ENCODE measurements at regions not wholly inside any gene's neighbourhood (a gene's known extent, or its start where the extent isn't known, plus 50 kb on each side); places are given as distances from the start of the nearest gene placed in this dataset.

GRCh38 chr4:45647823-45648222, 476.0 kb downstream of the GABRG1 start:
- no peak for TF ChIP-seq EP300 (IDR thresholded peaks at IDR 0.05)
- TF ChIP-seq CTCF (IDR thresholded peaks at IDR 0.05): no peak
- no peak for TF ChIP-seq POLR2A (IDR thresholded peaks at IDR 0.05)
- intact Hi-C loops (cut with DNase I): no loop called here
- Histone ChIP-seq H3K27me3 (no peaks in the 10 kb centered on the region), H3K27ac (no peak overlapping the region), H3K4me1 (ENCODE audit: insufficient read depth) (no peaks in the 10 kb centered on the region), H3K36me3 (no peaks in the 10 kb centered on the region), H3K9me3 (no peaks in the 10 kb centered on the region), H3K4me3 (no peak overlapping the region)
- no peak for DNase-seq

DNA sequence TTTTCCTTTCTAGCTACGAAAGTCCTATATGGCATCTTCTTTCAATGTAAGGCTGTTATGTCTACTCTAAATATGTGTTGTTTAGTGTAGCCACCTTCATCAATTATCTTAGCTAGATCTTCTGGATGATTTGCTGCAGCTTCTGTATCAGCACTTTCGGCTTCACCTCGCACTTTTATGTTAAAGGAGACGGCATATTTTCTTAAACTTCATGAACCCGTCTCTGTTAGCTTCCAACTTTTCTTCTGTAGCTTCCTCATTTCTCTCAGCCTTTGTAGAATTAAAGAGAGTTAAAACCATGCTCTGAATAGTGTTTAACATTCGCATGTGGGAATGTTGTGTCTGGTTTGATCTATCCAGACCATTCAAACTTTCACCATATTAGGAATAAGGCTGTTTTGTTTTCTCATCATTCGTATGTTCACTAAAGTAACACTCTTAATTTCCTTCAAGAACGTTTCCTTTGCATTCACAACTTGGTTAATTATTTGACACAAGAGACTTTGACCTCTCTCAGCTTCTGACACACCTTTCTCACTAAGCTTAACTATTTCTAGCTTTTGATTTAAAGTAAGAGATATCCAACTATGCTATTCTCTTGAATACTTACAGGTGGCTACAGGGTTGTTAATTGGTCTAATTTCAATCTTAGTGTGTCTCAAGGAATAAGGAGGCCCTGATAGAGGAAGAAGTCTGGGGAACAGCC, 476.8 kb downstream of the GABRG1 start:
- H3K27ac ChIP-seq: no peak overlapping the region
- H3K4me1 ChIP-seq (ENCODE audit: insufficient read depth): no peaks in the 10 kb centered on the region
- DNase-seq: no peak
- no peaks in the 10 kb centered on the region for H3K27me3 ChIP-seq
- no peaks in the 10 kb centered on the region for H3K9me3 ChIP-seq
- intact Hi-C loops (cut with DNase I): no loop called here
- no peaks in the 10 kb centered on the region for H3K36me3 ChIP-seq
- TF ChIP-seq CTCF (IDR thresholded peaks at IDR 0.05) (no peak), EP300 (IDR thresholded peaks at IDR 0.05) (no peak), POLR2A (IDR thresholded peaks at IDR 0.05) (no peak)
- H3K4me3 ChIP-seq: no peak overlapping the region
- WGBS, 3 donors: 75 to 86% (median 83%) methylated on average over 8 of the region's 8 CpGs

DNA sequence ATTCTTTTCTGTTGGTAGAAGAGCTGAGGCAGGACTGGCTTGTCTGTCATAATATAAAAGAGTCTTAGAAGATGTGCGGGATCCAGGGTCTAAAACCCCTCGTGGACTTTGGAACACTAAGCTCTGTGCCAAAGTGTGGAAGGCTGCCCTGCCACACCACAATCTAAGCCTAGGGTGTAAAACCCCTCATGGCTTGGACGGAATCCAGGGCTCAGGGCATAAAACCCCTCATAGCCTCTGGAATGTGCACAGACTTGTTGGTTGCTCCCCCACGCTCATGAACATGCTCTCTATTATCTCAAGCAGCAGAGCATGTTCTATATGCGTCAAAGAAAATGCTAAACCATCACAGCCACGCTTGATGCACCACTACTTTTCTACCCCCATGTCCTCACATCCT, 483.6 kb downstream of the GABRG1 start:
- Histone ChIP-seq H3K4me1 (ENCODE audit: insufficient read depth) (no peaks in the 10 kb centered on the region), H3K36me3 (no peaks in the 10 kb centered on the region), H3K27ac (no peak overlapping the region), H3K27me3 (no peaks in the 10 kb centered on the region), H3K4me3 (no peak overlapping the region), H3K9me3 (no peaks in the 10 kb centered on the region)
- intact Hi-C loops (cut with DNase I): no loop called here
- WGBS, 3 donors: 82 to 87% (median 84%) methylated on average over 6 of the region's 6 CpGs
- TF ChIP-seq CTCF (IDR thresholded peaks at IDR 0.05) (no peak), EP300 (IDR thresholded peaks at IDR 0.05) (no peak), POLR2A (IDR thresholded peaks at IDR 0.05) (no peak)
- no peak for DNase-seq

- intact Hi-C loops (cut with DNase I): no loop called here
- Histone ChIP-seq H3K4me1 (ENCODE audit: insufficient read depth) (no peaks in the 10 kb centered on the region), H3K27me3 (no peaks in the 10 kb centered on the region), H3K9me3 (no peaks in the 10 kb centered on the region), H3K27ac (no peak overlapping the region), H3K36me3 (no peaks in the 10 kb centered on the region), H3K4me3 (no peak overlapping the region)
- TF ChIP-seq POLR2A (IDR thresholded peaks at IDR 0.05): no peak
- TF ChIP-seq CTCF (IDR thresholded peaks at IDR 0.05): no peak
- TF ChIP-seq EP300 (IDR thresholded peaks at IDR 0.05): no peak
- no peak for DNase-seq
- WGBS, 3 donors: 67 to 84% (median 71%) methylated on average over 3 of the region's 3 CpGs
Observed at GRCh38 chr4:45638641-45639040, 485.2 kb downstream of the GABRG1 start.
